ENCODE measurements at regions not wholly inside any gene's neighbourhood (a gene's known extent, or its start where the extent isn't known, plus 50 kb on each side); places are given as distances from the start of the nearest gene placed in this dataset.

GRCh38 chr15:70415398-70415797 is 317.7 kb upstream of the TLE3 start:
- no peaks in the 10 kb centered on the region for H3K36me3 Mint-ChIP-seq
- H3K4me3 Mint-ChIP-seq: no peak overlapping the region
- no peaks in the 10 kb centered on the region for H3K4me1 Mint-ChIP-seq (ENCODE audit: low read depth)
- no peaks in the 10 kb centered on the region for H3K9me3 Mint-ChIP-seq (ENCODE audit: low read depth)
- H3K27me3 Mint-ChIP-seq: peaks cover 6% of the 10 kb centered on the region
- H3K27ac Mint-ChIP-seq: no peak overlapping the region

DNA sequence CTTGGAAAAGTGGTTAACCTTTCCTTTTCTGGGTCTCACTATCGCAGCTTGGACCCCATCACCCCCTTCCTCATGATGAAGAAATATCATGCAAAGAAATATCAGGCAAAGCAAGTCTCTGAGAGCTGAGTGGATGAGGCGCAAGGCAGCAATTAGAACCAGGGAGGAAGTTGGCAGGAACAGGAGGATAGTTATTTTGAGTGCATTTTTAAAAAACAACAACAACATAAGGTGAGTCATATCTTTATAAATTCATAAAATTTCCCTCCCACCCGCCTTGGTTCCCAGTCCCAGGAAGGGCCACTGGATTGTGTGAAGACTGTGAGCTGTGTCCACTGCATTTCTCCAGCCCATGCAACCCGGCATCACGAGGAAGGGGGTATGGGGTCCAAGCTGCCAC is 316.9 kb upstream of the TLE3 start:
- Mint-ChIP-seq H3K4me3 (no peak overlapping the region), H3K4me1 (ENCODE audit: low read depth) (no peaks in the 10 kb centered on the region), H3K27me3 (peaks cover 5% of the 10 kb centered on the region), H3K27ac (no peak overlapping the region), H3K9me3 (ENCODE audit: low read depth) (no peaks in the 10 kb centered on the region), H3K36me3 (no peaks in the 10 kb centered on the region)

GRCh38 chr15:70412794-70413193 is 315.1 kb upstream of the TLE3 start:
- H3K27ac Mint-ChIP-seq: no peak overlapping the region
- H3K36me3 Mint-ChIP-seq: no peaks in the 10 kb centered on the region
- no peaks in the 10 kb centered on the region for H3K9me3 Mint-ChIP-seq (ENCODE audit: low read depth)
- H3K4me1 Mint-ChIP-seq (ENCODE audit: low read depth): no peaks in the 10 kb centered on the region
- peaks cover under 1% of the 10 kb centered on the region for H3K27me3 Mint-ChIP-seq
- no peak overlapping the region for H3K4me3 Mint-ChIP-seq

- Mint-ChIP-seq H3K27me3 (no peaks in the 10 kb centered on the region), H3K4me1 (ENCODE audit: low read depth) (no peaks in the 10 kb centered on the region), H3K36me3 (no peaks in the 10 kb centered on the region), H3K27ac (no peak overlapping the region), H3K4me3 (no peak overlapping the region), H3K9me3 (ENCODE audit: low read depth) (no peaks in the 10 kb centered on the region)
Measured at GRCh38 chr15:70411143-70411863, 313.6 kb upstream of the TLE3 start.

- H3K9me3 Mint-ChIP-seq (ENCODE audit: low read depth): no peaks in the 10 kb centered on the region
- no peak overlapping the region for H3K4me3 Mint-ChIP-seq
- H3K36me3 Mint-ChIP-seq: no peaks in the 10 kb centered on the region
- no peaks in the 10 kb centered on the region for H3K4me1 Mint-ChIP-seq (ENCODE audit: low read depth)
- H3K27ac Mint-ChIP-seq: no peak overlapping the region
- no peaks in the 10 kb centered on the region for H3K27me3 Mint-ChIP-seq
Measured at GRCh38 chr15:70410371-70410985, 312.8 kb upstream of the TLE3 start.

- Mint-ChIP-seq H3K4me1 (ENCODE audit: low read depth) (no peaks in the 10 kb centered on the region), H3K9me3 (ENCODE audit: low read depth) (no peaks in the 10 kb centered on the region), H3K27me3 (no peaks in the 10 kb centered on the region), H3K27ac (no peak overlapping the region), H3K4me3 (no peak overlapping the region), H3K36me3 (no peaks in the 10 kb centered on the region)
Measured at GRCh38 chr15:70409388-70409787, 311.7 kb upstream of the TLE3 start.

- H3K4me1 Mint-ChIP-seq (ENCODE audit: low read depth): no peaks in the 10 kb centered on the region
- H3K4me3 Mint-ChIP-seq: no peak overlapping the region
- H3K27ac Mint-ChIP-seq: no peak overlapping the region
- no peaks in the 10 kb centered on the region for H3K9me3 Mint-ChIP-seq (ENCODE audit: low read depth)
- H3K36me3 Mint-ChIP-seq: no peaks in the 10 kb centered on the region
- no peaks in the 10 kb centered on the region for H3K27me3 Mint-ChIP-seq
Measured at GRCh38 chr15:70407955-70408354, 310.2 kb upstream of the TLE3 start.

DNA sequence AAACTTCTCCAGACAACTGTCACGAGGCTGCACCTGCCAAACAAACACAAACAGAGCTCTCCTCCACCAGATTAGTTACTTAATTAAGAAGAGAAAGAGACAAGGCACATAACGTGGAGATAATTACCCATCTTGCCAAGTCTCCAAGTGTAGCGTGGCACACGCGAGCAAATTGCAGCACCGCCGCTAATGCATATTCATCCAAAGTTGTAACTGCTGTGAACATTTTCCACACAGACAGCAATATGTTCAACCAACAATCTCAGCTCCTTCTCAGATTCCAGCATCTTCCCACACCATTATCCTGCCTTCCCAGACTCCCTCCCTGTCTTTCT is 309.6 kb upstream of the TLE3 start:
- Mint-ChIP-seq H3K4me1 (ENCODE audit: low read depth) (no peaks in the 10 kb centered on the region), H3K27ac (no peak overlapping the region), H3K4me3 (no peak overlapping the region), H3K36me3 (no peaks in the 10 kb centered on the region), H3K9me3 (ENCODE audit: low read depth) (no peaks in the 10 kb centered on the region), H3K27me3 (no peaks in the 10 kb centered on the region)

GRCh38 chr15:70406617-70407335 is 309.1 kb upstream of the TLE3 start:
- H3K36me3 Mint-ChIP-seq: no peaks in the 10 kb centered on the region
- H3K27me3 Mint-ChIP-seq: peaks cover under 1% of the 10 kb centered on the region

DNA sequence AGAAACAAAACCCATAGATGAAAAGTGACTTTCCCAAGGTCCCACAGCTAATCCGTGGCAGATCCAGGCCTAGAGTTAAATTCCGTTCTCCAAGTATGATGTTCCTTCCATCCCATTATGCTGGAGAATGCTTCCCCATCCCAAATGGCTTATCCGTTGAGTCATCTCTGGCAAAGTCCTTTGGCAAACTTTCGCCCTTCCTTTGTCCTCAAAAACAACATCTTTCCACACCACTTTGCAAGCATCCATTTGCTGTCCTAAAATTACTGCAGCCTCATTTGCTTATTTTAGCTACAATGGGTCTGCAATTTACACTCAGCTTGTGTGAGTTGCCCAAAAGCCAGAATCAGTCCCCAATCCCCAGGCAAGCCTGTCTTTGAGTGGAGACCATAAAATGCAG is 304.0 kb upstream of the TLE3 start:
- Mint-ChIP-seq H3K4me1 (ENCODE audit: low read depth) (no peaks in the 10 kb centered on the region), H3K4me3 (no peak overlapping the region), H3K36me3 (no peaks in the 10 kb centered on the region), H3K27ac (no peak overlapping the region), H3K27me3 (peaks cover 2% of the 10 kb centered on the region), H3K9me3 (ENCODE audit: low read depth) (no peaks in the 10 kb centered on the region)

More at GRCh38 chr15:70406617-70407335, 309.1 kb upstream of the TLE3 start:
- Mint-ChIP-seq H3K4me3 (no peak overlapping the region), H3K9me3 (ENCODE audit: low read depth) (no peaks in the 10 kb centered on the region), H3K4me1 (ENCODE audit: low read depth) (no peaks in the 10 kb centered on the region), H3K27ac (no peak overlapping the region)

DNA sequence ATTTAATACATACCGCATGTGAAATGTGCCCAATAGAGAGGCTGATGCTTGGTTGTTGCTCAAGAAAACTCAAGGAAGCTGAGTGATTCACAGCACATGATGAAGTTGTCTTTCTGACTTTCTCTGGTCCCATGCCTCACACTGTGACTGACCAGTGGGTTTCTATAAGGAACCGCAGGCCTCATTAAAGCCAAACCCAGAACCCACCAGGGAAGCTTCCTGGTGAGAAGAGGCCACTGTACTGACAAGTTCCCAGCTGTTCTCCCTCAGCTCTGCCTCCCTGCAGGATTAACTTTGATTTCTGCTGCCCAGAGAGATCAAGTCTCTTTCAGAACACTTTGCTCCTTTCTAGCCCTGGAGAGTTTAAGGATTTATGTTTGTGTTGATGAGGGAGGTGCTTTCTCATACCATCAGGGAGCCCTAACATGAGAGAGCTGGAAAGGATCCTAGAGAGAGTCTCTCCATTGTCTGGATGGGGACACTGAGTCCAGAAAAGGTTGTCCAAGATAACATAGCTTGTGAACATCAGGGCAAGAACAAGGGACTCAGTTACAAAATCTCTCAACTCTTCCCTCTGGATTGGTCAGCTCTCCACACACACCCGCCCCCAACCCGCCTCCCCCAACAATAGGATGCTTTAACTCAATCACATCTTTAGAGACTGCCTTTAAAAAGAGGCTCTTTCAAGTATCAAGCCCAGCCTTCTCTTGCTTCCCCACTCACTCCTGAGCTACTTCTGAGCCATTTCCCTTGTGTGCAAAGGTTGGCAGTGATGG is 303.2 kb upstream of the TLE3 start:
- Mint-ChIP-seq H3K27ac (no peak overlapping the region), H3K9me3 (ENCODE audit: low read depth) (no peaks in the 10 kb centered on the region), H3K27me3 (peaks cover 2% of the 10 kb centered on the region)

GRCh38 chr15:70399204-70399603 is 301.5 kb upstream of the TLE3 start:
- Mint-ChIP-seq H3K36me3 (no peaks in the 10 kb centered on the region), H3K27ac (no peak overlapping the region), H3K4me1 (ENCODE audit: low read depth) (no peaks in the 10 kb centered on the region), H3K27me3 (peaks cover 2% of the 10 kb centered on the region), H3K4me3 (no peak overlapping the region), H3K9me3 (ENCODE audit: low read depth) (no peaks in the 10 kb centered on the region)

More for the DNA sequence above, 303.2 kb upstream of the TLE3 start:
- no peak overlapping the region for H3K4me3 Mint-ChIP-seq
- no peaks in the 10 kb centered on the region for H3K4me1 Mint-ChIP-seq (ENCODE audit: low read depth)
- H3K36me3 Mint-ChIP-seq: no peaks in the 10 kb centered on the region

DNA sequence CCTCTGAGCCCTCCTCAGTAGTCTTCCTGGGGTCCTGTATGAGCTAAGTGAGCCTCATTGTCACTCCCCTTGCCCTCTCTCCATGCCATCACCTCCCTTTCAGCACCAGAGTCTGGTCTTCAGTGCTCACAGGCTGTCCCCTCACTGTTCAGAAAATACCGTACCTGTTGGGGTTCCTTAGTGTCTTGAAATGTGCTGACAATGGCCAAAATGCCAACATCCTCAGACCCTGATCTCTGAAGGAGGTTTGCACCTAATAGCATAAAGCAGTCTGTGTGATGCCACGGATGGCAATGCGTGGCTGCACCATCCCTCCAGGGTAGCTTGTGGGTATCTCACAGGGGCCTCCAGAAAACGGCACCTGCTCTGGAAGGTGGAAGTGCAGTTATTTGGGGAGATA is 301.0 kb upstream of the TLE3 start:
- no peaks in the 10 kb centered on the region for H3K4me1 Mint-ChIP-seq (ENCODE audit: low read depth)
- peak overlapping the region; percentile 36 for H3K27ac Mint-ChIP-seq
- peaks cover 2% of the 10 kb centered on the region for H3K27me3 Mint-ChIP-seq
- no peak overlapping the region for H3K4me3 Mint-ChIP-seq
- H3K9me3 Mint-ChIP-seq (ENCODE audit: low read depth): no peaks in the 10 kb centered on the region
- no peaks in the 10 kb centered on the region for H3K36me3 Mint-ChIP-seq

DNA sequence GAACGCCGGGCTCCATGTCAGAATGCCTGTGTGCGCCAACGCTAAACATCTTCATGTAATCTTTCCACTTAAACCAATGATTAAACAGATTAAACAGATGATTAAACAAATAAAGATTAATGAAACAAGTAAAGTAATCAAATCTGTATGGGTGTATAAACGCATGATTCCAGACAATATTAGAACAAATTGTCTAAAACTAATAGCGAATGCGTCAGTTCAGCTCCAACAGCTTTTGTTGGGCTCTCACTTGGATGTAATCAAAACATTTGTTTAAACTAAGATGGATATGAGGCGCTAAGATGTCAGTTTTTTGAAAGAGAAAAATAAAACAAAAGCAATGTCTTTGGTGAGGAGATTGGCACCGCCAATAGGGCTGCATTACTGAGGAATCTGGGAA is 299.1 kb upstream of the TLE3 start:
- Mint-ChIP-seq H3K4me3 (no peak overlapping the region), H3K4me1 (ENCODE audit: low read depth) (no peaks in the 10 kb centered on the region), H3K9me3 (ENCODE audit: low read depth) (no peaks in the 10 kb centered on the region), H3K27ac (no peak overlapping the region), H3K27me3 (peaks cover 2% of the 10 kb centered on the region), H3K36me3 (no peaks in the 10 kb centered on the region)

GRCh38 chr15:70395164-70395563 is 297.4 kb upstream of the TLE3 start:
- Mint-ChIP-seq H3K36me3 (no peaks in the 10 kb centered on the region), H3K27ac (no peak overlapping the region), H3K9me3 (ENCODE audit: low read depth) (peaks cover 3% of the 10 kb centered on the region), H3K4me3 (no peak overlapping the region), H3K4me1 (ENCODE audit: low read depth) (no peaks in the 10 kb centered on the region), H3K27me3 (no peaks in the 10 kb centered on the region)

Data from activated naive CD8-positive, alpha-beta T cell (primary cell).